ENCODE measurements at regions not wholly inside any gene's neighbourhood (a gene's known extent, or its start where the extent isn't known, plus 50 kb on each side); places are given as distances from the start of the nearest gene placed in this dataset.
A peak's percentile ranks its signal among the peaks of the same experiment; 100 is the strongest.
"Not testable (repeated sequence)": the region's sequence is repeated elsewhere in the genome, so short reads cannot be mapped to it uniquely, and the experiment has no call there.

DNA sequence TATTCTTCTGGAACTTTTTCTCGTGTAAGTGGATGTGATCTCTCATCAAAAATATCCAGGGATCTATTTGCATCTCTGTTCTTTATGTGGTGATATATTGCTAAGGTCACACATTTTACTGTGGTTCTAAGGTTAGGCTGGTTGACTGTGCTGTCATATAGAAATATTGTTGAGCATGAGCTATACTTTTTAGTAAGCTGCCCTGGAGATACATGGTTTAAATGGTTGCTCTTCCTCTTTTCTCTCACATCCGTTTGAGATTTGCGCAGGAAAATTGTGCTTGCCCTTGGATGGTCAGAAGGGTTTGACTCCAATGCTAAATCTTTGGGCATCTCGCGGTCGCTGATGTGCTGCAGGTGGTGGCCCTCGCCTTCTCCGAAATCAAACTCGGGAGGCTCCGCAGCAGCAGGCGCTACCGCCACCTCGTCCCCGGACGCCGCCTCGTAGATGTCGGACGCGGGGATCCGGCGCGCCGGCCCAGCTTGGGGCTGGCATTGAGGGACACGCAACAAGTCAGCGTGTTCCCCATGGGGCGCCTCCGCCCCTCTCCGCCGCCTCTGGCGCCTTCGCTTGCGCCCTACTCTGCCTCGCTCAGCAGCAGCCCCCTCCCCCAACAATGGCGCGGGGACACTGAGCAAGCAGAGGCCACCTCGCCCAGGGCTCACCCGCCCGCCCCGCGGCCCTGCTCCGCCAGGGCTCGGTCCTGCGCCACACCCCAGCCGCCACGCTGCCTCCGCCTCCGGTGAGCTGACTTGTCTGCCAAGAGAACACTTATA, 154.5 kb downstream of the MSN start:
- TF ChIP-seq, protein P1, sequence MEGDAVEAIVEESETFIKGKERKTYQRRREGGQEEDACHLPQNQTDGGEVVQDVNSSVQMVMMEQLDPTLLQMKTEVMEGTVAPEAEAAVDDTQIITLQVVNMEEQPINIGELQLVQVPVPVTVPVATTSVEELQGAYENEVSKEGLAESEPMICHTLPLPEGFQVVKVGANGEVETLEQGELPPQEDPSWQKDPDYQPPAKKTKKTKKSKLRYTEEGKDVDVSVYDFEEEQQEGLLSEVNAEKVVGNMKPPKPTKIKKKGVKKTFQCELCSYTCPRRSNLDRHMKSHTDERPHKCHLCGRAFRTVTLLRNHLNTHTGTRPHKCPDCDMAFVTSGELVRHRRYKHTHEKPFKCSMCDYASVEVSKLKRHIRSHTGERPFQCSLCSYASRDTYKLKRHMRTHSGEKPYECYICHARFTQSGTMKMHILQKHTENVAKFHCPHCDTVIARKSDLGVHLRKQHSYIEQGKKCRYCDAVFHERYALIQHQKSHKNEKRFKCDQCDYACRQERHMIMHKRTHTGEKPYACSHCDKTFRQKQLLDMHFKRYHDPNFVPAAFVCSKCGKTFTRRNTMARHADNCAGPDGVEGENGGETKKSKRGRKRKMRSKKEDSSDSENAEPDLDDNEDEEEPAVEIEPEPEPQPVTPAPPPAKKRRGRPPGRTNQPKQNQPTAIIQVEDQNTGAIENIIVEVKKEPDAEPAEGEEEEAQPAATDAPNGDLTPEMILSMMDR (IDR thresholded peaks at IDR 0.05) = no peak
- peak; percentile 79 for ATAC-seq (ENCODE audit: low read depth)
- ChIA-PET CTCF (no interaction called here), POLR2A (interaction anchor here (0.6 kb wide), 1 partner anchor 138 kb away, joined by 7 read pairs; no protein-coding TSS in a partner anchor)
- peak; percentile 35 for DNase-seq
- Mint-ChIP-seq H3K27me3 (no peaks in the 10 kb centered on the region), H3K4me3 (peak overlapping the region; percentile 78), H3K36me3 (ENCODE audit: low read depth) (no peaks in the 10 kb centered on the region), H3K27ac (peak overlapping the region; percentile 72), H3K4me1 (peaks cover 16% of the 10 kb centered on the region), H3K9me3 (no peaks in the 10 kb centered on the region)
- intact Hi-C loops (cut with micrococcal nuclease) = loop anchor here (2.0 to 5.0 kb wide), 2 partner anchors 79 to 155 kb away; partner anchors contain the start of gene MSN

DNA sequence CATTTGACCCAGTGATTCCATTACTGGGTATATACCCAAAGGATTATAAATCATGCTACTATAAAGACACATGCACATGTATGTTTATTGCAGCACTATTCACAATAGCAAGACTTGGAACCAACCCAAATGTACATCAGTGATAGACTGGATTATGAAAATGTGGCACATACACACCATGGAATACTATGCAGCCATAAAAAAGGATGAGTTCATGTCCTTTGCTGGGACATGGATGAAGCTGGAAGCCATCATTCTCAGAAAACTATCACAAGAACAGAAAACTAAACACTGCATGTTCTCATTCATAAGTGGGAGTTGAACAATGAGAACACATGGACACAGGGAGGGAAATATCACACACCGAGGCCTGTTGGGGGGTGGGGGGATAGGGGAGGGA, 152.5 kb downstream of the MSN start:
- H3K27ac Mint-ChIP-seq; DNase-seq; H3K9me3 Mint-ChIP-seq; H3K4me3 Mint-ChIP-seq; ATAC-seq (ENCODE audit: low read depth); CTCF ChIA-PET; H3K36me3 Mint-ChIP-seq (ENCODE audit: low read depth); H3K27me3 Mint-ChIP-seq: not testable (repeated sequence)
- intact Hi-C loops (cut with micrococcal nuclease) = loop anchor here (2.0 to 5.0 kb wide), 2 partner anchors 77 to 153 kb away; partner anchors contain the start of gene MSN
- POLR2A ChIA-PET = interaction anchor here (0.7 kb wide), 1 partner anchor 102 kb away, joined by 17 read pairs; no protein-coding TSS in a partner anchor
- peaks cover 16% of the 10 kb centered on the region for H3K4me1 Mint-ChIP-seq

DNA sequence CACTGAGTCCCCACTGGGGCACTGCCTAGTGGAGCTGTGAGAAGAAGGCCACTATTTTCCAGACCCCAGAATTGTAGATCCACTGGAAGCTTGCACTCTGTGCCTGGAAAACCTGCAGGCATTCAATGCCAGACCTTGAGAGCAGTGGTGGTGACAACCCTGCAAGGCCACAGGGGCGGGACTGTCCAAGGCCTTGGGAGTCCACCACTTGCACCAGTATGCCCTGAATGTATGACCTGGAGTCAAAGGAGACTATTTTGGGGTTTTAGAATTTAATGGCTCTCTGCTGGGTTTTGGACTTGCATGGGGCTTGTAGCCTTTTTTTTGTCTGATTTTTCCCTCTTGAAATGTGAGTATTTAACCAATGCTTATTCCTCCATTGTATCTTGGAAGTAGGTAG, 145.8 kb downstream of the MSN start:
- H3K27ac Mint-ChIP-seq = no peak overlapping the region
- ChIA-PET POLR2A (no interaction called here), CTCF (no interaction called here)
- no peak overlapping the region for H3K4me3 Mint-ChIP-seq
- no peaks in the 10 kb centered on the region for H3K27me3 Mint-ChIP-seq
- peaks cover 5% of the 10 kb centered on the region for H3K9me3 Mint-ChIP-seq
- ATAC-seq (ENCODE audit: low read depth) (no peak), DNase-seq (no peak)
- TF ChIP-seq, protein P1 (IDR thresholded peaks at IDR 0.05) = no peak
- intact Hi-C loops (cut with micrococcal nuclease) = no loop called here
- H3K36me3 Mint-ChIP-seq (ENCODE audit: low read depth) = no peaks in the 10 kb centered on the region
- peaks cover 5% of the 10 kb centered on the region for H3K4me1 Mint-ChIP-seq

DNA sequence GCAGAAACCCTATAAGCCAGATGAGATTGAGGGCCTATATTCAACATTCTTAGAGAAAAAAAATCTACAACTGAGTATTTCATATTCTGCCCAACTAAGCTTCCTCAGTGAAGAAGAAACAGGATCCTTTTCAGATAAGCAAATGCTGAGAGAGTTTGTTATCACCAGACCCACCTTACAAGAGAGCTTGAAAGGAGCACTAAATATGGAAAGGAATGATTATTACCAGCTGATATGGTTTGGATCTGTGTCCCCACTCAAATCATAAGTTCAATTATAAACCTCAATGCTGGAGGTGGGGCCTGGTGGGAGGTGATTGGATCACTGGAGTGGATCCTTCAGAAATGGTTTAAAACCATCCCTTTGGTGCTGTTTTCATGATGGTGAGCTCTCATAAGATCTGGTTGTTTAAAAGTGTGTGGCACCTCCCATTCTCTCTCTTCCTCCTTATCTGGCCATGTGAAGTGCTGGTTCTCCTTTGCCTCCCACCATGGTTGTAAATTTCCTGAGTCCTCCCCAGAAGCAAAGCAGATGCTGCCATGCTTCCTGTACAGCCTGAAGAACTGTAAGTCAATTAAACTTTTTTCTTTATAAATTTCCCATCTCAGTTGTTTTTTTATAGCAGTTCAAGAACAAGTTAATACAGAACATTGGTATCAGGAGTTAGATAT, 144.2 kb downstream of the MSN start:
- intact Hi-C loops (cut with micrococcal nuclease) = no loop called here
- peaks cover 5% of the 10 kb centered on the region for H3K9me3 Mint-ChIP-seq
- CTCF ChIA-PET = no interaction called here
- H3K4me1 Mint-ChIP-seq = no peaks in the 10 kb centered on the region
- H3K27me3 Mint-ChIP-seq = no peaks in the 10 kb centered on the region
- no peak for ATAC-seq (ENCODE audit: low read depth)
- no peak for DNase-seq
- H3K4me3 Mint-ChIP-seq = no peak overlapping the region
- TF ChIP-seq, protein P1 (IDR thresholded peaks at IDR 0.05) = no peak
- no peak overlapping the region for H3K27ac Mint-ChIP-seq
- no peaks in the 10 kb centered on the region for H3K36me3 Mint-ChIP-seq (ENCODE audit: low read depth)
- POLR2A ChIA-PET = no interaction called here

Data from activated B cell treated with CpG ODN at 0.5 μM for 24 hours (primary cell).